GM12878 (cell line): ENCODE measurements at regions not wholly inside any gene's neighbourhood (a gene's known extent, or its start where the extent isn't known, plus 50 kb on each side); places are given as distances from the start of the nearest gene placed in this dataset.

ENCODE experiments used
- ATAC-seq: fragments of 200-7000 bp; cut with Tn5 transposase; 3 replicates; pipeline ENCODE4 v1.9.1; 2020; ENCODE audit warnings: mild to moderate bottlenecking, moderate library complexity
- BruUV-seq: library from RNA; stranded (reverse); fragments of 400-500 nt; replicated peaks from 2 replicates; lab custom pipeline; 2021; lab: Mats Ljungman, UMichigan
- CTCF ChIA-PET: fragments of 300-600 bp; sonication (Branson Sonifier 250); formaldehyde crosslinking; extraction: SDS; loops from one replicate; lab custom pipeline; 2021; ENCODE audit warnings: inconsistent platforms; lab: Yijun Ruan, JAX
- POLR2A ChIA-PET: fragments of 350-600 bp; formaldehyde crosslinking; extraction: SDS; loops from one replicate; lab custom pipeline; 2021; ENCODE audit warnings: inconsistent platforms; lab: Charles Lee
- RAD21 ChIA-PET: fragments of 300-600 bp; sonication (Branson Sonifier 250); formaldehyde crosslinking; loops from one replicate; lab custom pipeline; 2023; ENCODE audit warnings: antibody characterized with exemption; ENCODE audit not compliant: unreplicated experiment; lab: Charles Lee
- SMC1A ChIA-PET: fragments of 300-600 bp; sonication (Branson Sonifier 250); formaldehyde crosslinking; loops from one replicate; lab custom pipeline; 2023; ENCODE audit not compliant: unreplicated experiment, uncharacterized antibody; lab: Charles Lee
- DNase-seq: peaks from one replicate; pipeline ENCODE4 v3.0.0-alpha.2; 2011; ENCODE audit warnings: low read depth, low spot score
- FAIRE-seq: peaks from 3 replicates; lab custom pipeline; 2011; peaks lifted over from hg19 to GRCh38; lab: Jason Lieb, UNC
- H2AFZ ChIP-seq: 2 replicates; pipeline ENCODE4 v1.6.0; 2011; ENCODE audit warnings: low read depth, low read length, control low read depth; ENCODE audit not compliant: control insufficient read depth
- H3K27ac ChIP-seq: 2 replicates; pipeline ENCODE4 v1.5.1; 2011; ENCODE audit warnings: control low read depth; ENCODE audit not compliant: control insufficient read depth, insufficient read depth
- H3K27me3 ChIP-seq, 2 experiments: replicated peaks in 1 of 2; 2 replicates each; pipeline versions ENCODE4 v1.6.0 to v1.6.1; 2011; ENCODE audit warnings: low read length in 1 of 2; ENCODE audit not compliant: control insufficient read depth in 2 of 2, insufficient read depth in 2 of 2
- H3K36me3 ChIP-seq, 2 experiments: 2 replicates each; pipeline ENCODE4 v1.5.1; 2011; ENCODE audit warnings: low read length in 1 of 2; ENCODE audit not compliant: control insufficient read depth in 2 of 2, insufficient read depth in 2 of 2
- H3K4me1 ChIP-seq: 2 replicates; pipeline ENCODE4 v1.6.1; 2011; ENCODE audit warnings: mild to moderate bottlenecking, low read length, moderate library complexity, mixed read lengths; ENCODE audit not compliant: control insufficient read depth, insufficient read depth
- H3K4me2 ChIP-seq: 2 replicates; pipeline ENCODE4 v1.6.0; 2011; ENCODE audit warnings: control low read depth; ENCODE audit not compliant: control insufficient read depth, insufficient read depth
- H3K4me3 ChIP-seq: fragments of 200-600 bp; sonication (generic); 2 replicates; pipeline ENCODE4 v1.5.1; 2016
- H3K79me2 ChIP-seq: 2 replicates; pipeline ENCODE4 v1.6.0; 2011; ENCODE audit warnings: low read length; ENCODE audit not compliant: control insufficient read depth, insufficient read depth
- H3K9ac ChIP-seq: 2 replicates; pipeline ENCODE4 v1.8.0; 2011; ENCODE audit warnings: low read length, control low read depth, mixed read lengths; ENCODE audit not compliant: control insufficient read depth, insufficient read depth
- H3K9me3 ChIP-seq: replicated peaks from 3 replicates; pipeline ENCODE4 v1.5.1; 2011; ENCODE audit warnings: mild to moderate bottlenecking, low read length; ENCODE audit not compliant: control insufficient read depth, insufficient read depth
- H4K20me1 ChIP-seq: 2 replicates; pipeline ENCODE4 v1.6.0; 2011; ENCODE audit not compliant: control insufficient read depth, insufficient read depth
- ASH2L ChIP-seq: fragments of 300-600, 200-600 bp; sonication (generic); IDR thresholded peaks from 2 replicates; pipeline ENCODE4 v1.6.1; 2017; ENCODE audit warnings: low read depth, mild to moderate bottlenecking, borderline replicate concordance
- CEBPB ChIP-seq, 2 experiments: fragments of 150-350 bp in 1 of 2; IDR thresholded peaks; 2 replicates each; pipeline ENCODE4 v1.6.1; 2012 to 2014; ENCODE audit warnings: low read depth in 2 of 2, low read length in 2 of 2, borderline replicate concordance in 1 of 2, inconsistent platforms in 1 of 2
- CUX1 ChIP-seq: IDR thresholded peaks from 2 replicates; pipeline ENCODE4 v1.6.1; 2012; ENCODE audit warnings: improper control_type of control experiment, low read depth, low read length; ENCODE audit not compliant: insufficient replicate concordance
- EED ChIP-seq: sonication (generic); IDR thresholded peaks from 2 replicates; pipeline ENCODE4 v1.6.1; 2016; ENCODE audit warnings: antibody characterized with exemption, low read depth
- HDGF ChIP-seq: fragments of 450-650 bp; IDR thresholded peaks from 2 replicates; pipeline ENCODE4 v1.6.1; 2016; ENCODE audit warnings: antibody characterized with exemption
- KDM1A ChIP-seq: fragments of 200-600 bp; sonication (generic); IDR thresholded peaks from 2 replicates; pipeline ENCODE4 v1.6.1; 2016; ENCODE audit warnings: borderline replicate concordance
- PAX5 ChIP-seq: IDR thresholded peaks from 2 replicates; pipeline ENCODE4 v1.6.1; 2011; ENCODE audit warnings: low read depth, low read length, borderline replicate concordance
- RELA ChIP-seq: fragments of 450-650 bp; IDR thresholded peaks from 2 replicates; pipeline ENCODE4 v1.8.0; 2014; ENCODE audit warnings: borderline replicate concordance; ENCODE audit not compliant: partially characterized antibody
- SIN3A ChIP-seq: IDR thresholded peaks from 2 replicates; pipeline ENCODE4 v1.6.1; 2012; ENCODE audit warnings: low read depth, low read length, improper control_type of control experiment
- SMC3 ChIP-seq: IDR thresholded peaks from 2 replicates; pipeline ENCODE4 v1.6.1; 2011; ENCODE audit warnings: low read length, improper control_type of control experiment, borderline replicate concordance
- STAT3 ChIP-seq: IDR thresholded peaks from 2 replicates; pipeline ENCODE4 v1.6.1; 2011; ENCODE audit warnings: low read depth, low read length, improper control_type of control experiment
- TARDBP ChIP-seq: IDR thresholded peaks from 2 replicates; pipeline ENCODE4 v1.6.1; 2016; ENCODE audit warnings: borderline replicate concordance
- TCF3 ChIP-seq: IDR thresholded peaks from 2 replicates; pipeline ENCODE4 v1.6.1; 2012; ENCODE audit warnings: low read depth, mild to moderate bottlenecking, low read length, borderline replicate concordance; ENCODE audit not compliant: insufficient read depth
- WGBS: methylation state at CpG from one replicate; pipeline ENCODE4 v1.1.6; 2016; ENCODE audit warnings: low lambda C conversion rate; ENCODE audit not compliant: insufficient replicate concordance, insufficient coverage; ENCODE audit errors: missing lambda C conversion rate; 5-methylcytosine and 5-hydroxymethylcytosine counted together
- in situ Hi-C: fragments of 300-500 bp; cut with MboI; formaldehyde crosslinking; loops from 9 replicates; pipeline ENCODE4 v1.14.3; 2018; ENCODE audit warnings: mixed read lengths
- intact Hi-C: fragments of 100-400 bp; cut with micrococcal nuclease; formaldehyde crosslinking; loops from one replicate; pipeline ENCODE4 v1.14.2; 2022; ENCODE audit not compliant: unreplicated experiment

- ChIA-PET RAD21 (no interaction called here), CTCF (no interaction called here), SMC1A (no interaction called here), POLR2A (no interaction called here)
- FAIRE-seq: no peak
- TF ChIP-seq SMC3 (no peak), CEBPB (IDR thresholded peaks at IDR 0.05; ENCODE audit: borderline replicate concordance in 1 of 2, low read depth in 2 of 2, low read length in 2 of 2) (no peak), TARDBP (no peak), EED (no peak)
- no peaks in the 10 kb centered on the region for H3K36me3 ChIP-seq
- no peaks in the 10 kb centered on the region for H4K20me1 ChIP-seq
- H3K4me2 ChIP-seq: no peak overlapping the region
- WGBS: 32% methylated on average over 2 of the region's 2 CpGs
- BruUV-seq: no TSS peak
- no peaks in the 10 kb centered on the region for H3K79me2 ChIP-seq
- no peak for DNase-seq
- intact Hi-C loops (no loop called here), in situ Hi-C loops (no loop called here)
- H3K4me3 ChIP-seq: no peak overlapping the region
- no peaks in the 10 kb centered on the region; a peak in 1 of 4 replicates for H3K27me3 ChIP-seq
- no peak overlapping the region for H3K27ac ChIP-seq
- no peak overlapping the region for H3K9ac ChIP-seq
- no peak overlapping the region for H2AFZ ChIP-seq
- no peaks in the 10 kb centered on the region for H3K9me3 ChIP-seq
- ATAC-seq: no peak
- H3K4me1 ChIP-seq: no peaks in the 10 kb centered on the region
These were observed 62.2 kb upstream of the PELI2 start for GRCh38 chr14:56056031-56056430.

- POLR2A ChIA-PET: no interaction called here
- no peak overlapping the region for H3K4me3 ChIP-seq
- in situ Hi-C loops (no loop called here), intact Hi-C loops (no loop called here)
- DNase-seq (no peak), FAIRE-seq (no peak), ATAC-seq (no peak)
- SMC1A ChIA-PET: interaction anchor here (0.7 to 0.9 kb wide), 2 partner anchors 11 kb away, joined by 3 read pairs; no protein-coding TSS in a partner anchor
- no peaks in the 10 kb centered on the region for H3K36me3 ChIP-seq
- no peaks in the 10 kb centered on the region; a peak in 1 of 4 replicates for H3K27me3 ChIP-seq
- H3K9me3 ChIP-seq: no peaks in the 10 kb centered on the region
- no peaks in the 10 kb centered on the region for H4K20me1 ChIP-seq
- RAD21 ChIA-PET: no interaction called here
- no peak overlapping the region for H3K9ac ChIP-seq
- H3K79me2 ChIP-seq: no peaks in the 10 kb centered on the region
- CTCF ChIA-PET: no interaction called here
- H3K27ac ChIP-seq: no peak overlapping the region
- no peak overlapping the region for H3K4me2 ChIP-seq
- BruUV-seq: no TSS peak
- no peaks in the 10 kb centered on the region for H3K4me1 ChIP-seq
- H2AFZ ChIP-seq: no peak overlapping the region
- 34% methylated on average over 5 of the region's 5 CpGs for WGBS
- TF ChIP-seq SIN3A (no peak), HDGF (no peak), KDM1A (no peak), RELA (no peak), ASH2L (no peak), PAX5 (no peak), STAT3 (no peak), TCF3 (no peak), CUX1 (no peak)
These were observed 61.0 kb upstream of the PELI2 start for GRCh38 chr14:56057071-56057741.
